ENCODE measurements at regions not wholly inside any gene's neighbourhood (a gene's known extent, or its start where the extent isn't known, plus 50 kb on each side); places are given as distances from the start of the nearest gene placed in this dataset.

DNA sequence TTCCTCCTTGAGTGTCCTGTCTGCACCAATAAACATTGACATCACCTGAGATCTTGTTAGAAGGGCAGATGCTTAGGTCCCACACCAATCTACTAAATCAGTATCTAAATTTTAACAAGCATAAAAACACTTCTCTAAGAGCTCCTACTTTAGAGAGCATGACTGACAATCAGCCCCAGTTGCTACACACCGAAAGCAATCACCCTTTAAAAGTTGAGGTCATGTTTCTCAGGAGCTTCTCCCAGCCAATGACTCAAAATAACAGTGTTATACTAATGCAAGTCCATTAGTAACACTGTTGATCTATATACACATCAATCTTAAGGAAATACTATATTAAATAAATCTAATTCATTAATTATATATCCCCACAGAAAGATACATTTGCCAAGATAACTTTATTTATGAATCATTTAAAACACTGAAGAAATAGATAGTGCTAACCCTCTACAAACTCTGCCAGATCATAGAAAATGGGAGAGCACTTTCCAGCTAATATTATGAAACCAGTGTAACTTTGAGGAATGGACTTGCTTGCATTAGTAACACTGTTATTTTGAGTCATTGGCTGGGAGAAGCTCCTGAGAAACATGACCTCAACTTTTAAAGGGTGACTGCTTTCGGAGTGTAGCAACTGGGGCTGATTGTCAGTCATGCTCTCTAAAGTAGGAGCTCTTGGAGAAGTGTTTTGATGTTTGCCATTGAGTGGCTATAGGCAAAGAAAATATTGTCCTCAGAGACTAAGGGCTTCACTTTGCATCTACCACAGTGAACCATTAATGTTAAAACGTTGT, 109.8 kb upstream of the HDX start:
- Histone ChIP-seq H3K4me1 (ENCODE audit: insufficient read depth, low read length) (no peaks in the 10 kb centered on the region), H3K9me3 (ENCODE audit: control insufficient read depth in 1 of 2, low read length in 2 of 2) (no peaks in the 10 kb centered on the region), H3K36me3 (ENCODE audit: insufficient read depth, low read length) (no peaks in the 10 kb centered on the region), H3K27ac (ENCODE audit: low read depth, low read length) (no peak overlapping the region), H3K4me3 (ENCODE audit: low read length in 2 of 2) (no peak overlapping the region), H3K27me3 (ENCODE audit: insufficient read depth, low read length) (no peaks in the 10 kb centered on the region)
- Mint-ChIP-seq H3K27ac (no peak overlapping the region), H3K27me3 (no peaks in the 10 kb centered on the region), H3K36me3 (no peaks in the 10 kb centered on the region), H3K9me3 (peaks cover 0 to 3% (median 0%) of the 10 kb centered on the region in 8 donors), H3K4me3 (no peak overlapping the region), H3K4me1 (no peaks in the 10 kb centered on the region)
- ChIA-PET CTCF (ENCODE audit: partially characterized antibody) (no interaction called here), POLR2A (ENCODE audit: partially characterized antibody) (no interaction called here)
- no peak for DNase-seq
- intact Hi-C loops (cut with micrococcal nuclease) = no loop called here

DNA sequence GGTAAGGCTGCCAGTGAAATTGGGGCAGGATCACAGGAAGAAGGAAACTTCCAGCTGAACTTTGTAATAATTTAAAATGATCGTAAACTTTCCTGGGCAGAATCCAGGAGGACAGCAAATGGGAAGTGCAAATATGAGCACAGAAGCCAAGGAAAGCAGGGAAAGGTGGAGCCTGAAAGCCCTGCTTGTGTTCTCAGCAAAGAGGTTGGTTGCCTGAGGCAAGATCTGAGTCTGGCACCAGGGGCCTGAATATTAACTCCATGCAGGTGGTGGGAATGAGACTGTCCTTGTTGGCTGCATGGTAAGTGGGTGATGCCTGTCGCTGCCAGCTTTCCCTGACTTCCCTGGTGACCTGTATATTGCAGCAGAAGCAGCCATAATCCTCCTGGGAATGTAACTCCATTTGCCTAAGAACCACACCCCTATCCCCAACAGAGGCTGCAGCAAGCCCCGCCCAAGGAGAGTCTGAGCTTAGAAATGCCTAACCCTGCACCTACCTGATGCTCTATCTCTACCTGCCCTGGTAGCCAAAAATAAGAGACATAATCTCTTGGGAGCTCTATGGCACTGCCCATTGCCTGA, 132.0 kb upstream of the HDX start:
- Histone ChIP-seq H3K4me1 (ENCODE audit: insufficient read depth, low read length) (no peaks in the 10 kb centered on the region), H3K27ac (ENCODE audit: low read depth, low read length) (no peak overlapping the region), H3K4me3 (ENCODE audit: low read length in 2 of 2) (no peak overlapping the region), H3K9me3 (ENCODE audit: control insufficient read depth in 1 of 2, low read length in 2 of 2) (no peaks in the 10 kb centered on the region), H3K27me3 (ENCODE audit: insufficient read depth, low read length) (no peaks in the 10 kb centered on the region), H3K36me3 (ENCODE audit: insufficient read depth, low read length) (no peaks in the 10 kb centered on the region)
- Mint-ChIP-seq H3K9me3 (peaks cover 0 to 8% (median 0%) of the 10 kb centered on the region in 8 donors), H3K27ac (no peak overlapping the region), H3K4me1 (no peaks in the 10 kb centered on the region), H3K4me3 (no peak overlapping the region), H3K36me3 (no peaks in the 10 kb centered on the region), H3K27me3 (no peaks in the 10 kb centered on the region)
- DNase-seq = no peak
- ChIA-PET POLR2A (ENCODE audit: partially characterized antibody) (no interaction called here), CTCF (ENCODE audit: partially characterized antibody) (no interaction called here)
- intact Hi-C loops (cut with micrococcal nuclease) = no loop called here

DNA sequence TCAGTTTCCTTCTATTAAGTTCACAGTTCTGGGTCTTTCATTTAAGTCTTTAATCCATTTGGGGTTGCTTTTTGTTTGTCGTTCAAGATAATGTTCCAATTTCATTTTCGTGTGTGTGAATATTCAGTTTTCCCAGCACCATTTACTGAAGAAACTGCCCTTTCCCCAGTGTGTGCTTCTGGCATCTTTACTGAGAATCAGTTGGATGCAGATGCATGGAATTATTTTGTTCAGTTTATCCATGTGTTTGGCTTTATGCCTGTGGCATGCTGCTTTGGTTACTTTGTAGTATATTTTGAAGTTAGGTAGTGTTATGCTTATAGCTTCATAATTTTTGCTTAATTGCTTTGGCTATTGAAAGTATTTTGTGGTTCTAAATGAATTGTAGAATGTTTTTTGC, 163.8 kb upstream of the HDX start:
- ChIA-PET POLR2A (ENCODE audit: partially characterized antibody) (no interaction called here), CTCF (ENCODE audit: partially characterized antibody) (no interaction called here)
- Histone ChIP-seq H3K9me3 (ENCODE audit: control insufficient read depth in 1 of 2, low read length in 2 of 2) (no peaks in the 10 kb centered on the region), H3K27ac (ENCODE audit: low read depth, low read length) (no peak overlapping the region), H3K4me3 (ENCODE audit: low read length in 2 of 2) (no peak overlapping the region), H3K36me3 (ENCODE audit: insufficient read depth, low read length) (no peaks in the 10 kb centered on the region), H3K27me3 (ENCODE audit: insufficient read depth, low read length) (no peaks in the 10 kb centered on the region), H3K4me1 (ENCODE audit: insufficient read depth, low read length) (no peaks in the 10 kb centered on the region)
- no peak overlapping the region for H3K4me3 Mint-ChIP-seq
- no peaks in the 10 kb centered on the region for H3K9me3 Mint-ChIP-seq
- H3K27ac Mint-ChIP-seq = no peak overlapping the region
- DNase-seq = no peak
- intact Hi-C loops (cut with micrococcal nuclease) = no loop called here
- no peaks in the 10 kb centered on the region for H3K36me3 Mint-ChIP-seq
- no peaks in the 10 kb centered on the region for H3K27me3 Mint-ChIP-seq
- H3K4me1 Mint-ChIP-seq = no peaks in the 10 kb centered on the region

GRCh38 chrX:84690228-84690627, 188.0 kb upstream of the HDX start:
- no peaks in the 10 kb centered on the region for H3K36me3 Mint-ChIP-seq
- H3K36me3 ChIP-seq (ENCODE audit: insufficient read depth, low read length) = no peaks in the 10 kb centered on the region
- ChIA-PET POLR2A (ENCODE audit: partially characterized antibody) (no interaction called here), CTCF (ENCODE audit: partially characterized antibody) (no interaction called here)
- DNase-seq = no peak
- H3K4me1 ChIP-seq (ENCODE audit: insufficient read depth, low read length) = no peaks in the 10 kb centered on the region
- no peak overlapping the region for H3K4me3 ChIP-seq (ENCODE audit: low read length in 2 of 2)
- H3K9me3 ChIP-seq (ENCODE audit: control insufficient read depth in 1 of 2, low read length in 2 of 2) = no peaks in the 10 kb centered on the region
- H3K4me3 Mint-ChIP-seq = no peak overlapping the region
- H3K27ac ChIP-seq (ENCODE audit: low read depth, low read length) = no peak overlapping the region
- intact Hi-C loops (cut with micrococcal nuclease) = no loop called here
- no peaks in the 10 kb centered on the region for H3K4me1 Mint-ChIP-seq
- no peaks in the 10 kb centered on the region for H3K27me3 Mint-ChIP-seq
- peaks cover 0 to 3% (median 0%) of the 10 kb centered on the region in 8 donors for H3K9me3 Mint-ChIP-seq
- H3K27me3 ChIP-seq (ENCODE audit: insufficient read depth, low read length) = no peaks in the 10 kb centered on the region
- no peak overlapping the region for H3K27ac Mint-ChIP-seq

- intact Hi-C loops (cut with micrococcal nuclease) = no loop called here
- H3K4me3 ChIP-seq (ENCODE audit: low read length in 2 of 2) = no peak overlapping the region
- Mint-ChIP-seq H3K27me3 (no peaks in the 10 kb centered on the region), H3K4me3 (no peak overlapping the region), H3K4me1 (peaks cover 0 to 2% (median under 1%) of the 10 kb centered on the region in 4 donors), H3K9me3 (no peaks in the 10 kb centered on the region), H3K27ac (no peak overlapping the region), H3K36me3 (no peaks in the 10 kb centered on the region)
- ChIA-PET POLR2A (ENCODE audit: partially characterized antibody) (no interaction called here), CTCF (ENCODE audit: partially characterized antibody) (no interaction called here)
- H3K4me1 ChIP-seq (ENCODE audit: insufficient read depth, low read length) = no peaks in the 10 kb centered on the region
- DNase-seq = no peak
- no peaks in the 10 kb centered on the region for H3K27me3 ChIP-seq (ENCODE audit: insufficient read depth, low read length)
- H3K36me3 ChIP-seq (ENCODE audit: insufficient read depth, low read length) = no peaks in the 10 kb centered on the region
- no peaks in the 10 kb centered on the region for H3K9me3 ChIP-seq (ENCODE audit: control insufficient read depth in 1 of 2, low read length in 2 of 2)
- no peak overlapping the region for H3K27ac ChIP-seq (ENCODE audit: low read depth, low read length)
Observed at GRCh38 chrX:84709987-84710386, 207.7 kb upstream of the HDX start.

DNA sequence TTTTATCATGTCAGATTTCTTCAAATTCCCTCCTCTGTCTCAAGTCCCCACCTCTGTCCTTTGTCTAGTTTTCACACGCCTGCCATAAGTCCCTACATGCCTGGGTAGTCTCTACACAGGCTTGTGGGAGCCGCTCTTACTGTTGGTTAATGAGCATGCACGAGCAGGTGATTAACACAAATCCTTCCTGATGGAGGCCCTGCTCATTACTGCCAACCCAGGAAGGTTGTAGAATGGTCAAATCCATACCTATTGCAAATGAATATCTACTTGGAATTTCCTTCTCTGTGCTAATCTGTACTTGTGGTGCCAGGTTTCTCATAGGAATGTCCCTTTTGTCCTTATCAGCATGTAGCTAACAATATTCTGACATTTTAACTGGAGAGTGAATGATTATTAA, 208.4 kb upstream of the HDX start:
- peaks cover 0 to 8% (median 2%) of the 10 kb centered on the region in 4 donors for H3K4me1 Mint-ChIP-seq
- Histone ChIP-seq H3K4me1 (ENCODE audit: insufficient read depth, low read length) (no peaks in the 10 kb centered on the region), H3K27me3 (ENCODE audit: insufficient read depth, low read length) (no peaks in the 10 kb centered on the region), H3K4me3 (ENCODE audit: low read length in 2 of 2) (no peak overlapping the region), H3K36me3 (ENCODE audit: insufficient read depth, low read length) (no peaks in the 10 kb centered on the region), H3K27ac (ENCODE audit: low read depth, low read length) (no peak overlapping the region), H3K9me3 (ENCODE audit: control insufficient read depth in 1 of 2, low read length in 2 of 2) (no peaks in the 10 kb centered on the region)
- H3K9me3 Mint-ChIP-seq = no peaks in the 10 kb centered on the region
- POLR2A ChIA-PET (ENCODE audit: partially characterized antibody) = no interaction called here
- H3K27me3 Mint-ChIP-seq = no peaks in the 10 kb centered on the region
- DNase-seq = no peak
- no peaks in the 10 kb centered on the region for H3K36me3 Mint-ChIP-seq
- intact Hi-C loops (cut with micrococcal nuclease) = no loop called here
- no peak overlapping the region for H3K4me3 Mint-ChIP-seq
- CTCF ChIA-PET (ENCODE audit: partially characterized antibody) = no interaction called here
- H3K27ac Mint-ChIP-seq = no peak overlapping the region

DNA sequence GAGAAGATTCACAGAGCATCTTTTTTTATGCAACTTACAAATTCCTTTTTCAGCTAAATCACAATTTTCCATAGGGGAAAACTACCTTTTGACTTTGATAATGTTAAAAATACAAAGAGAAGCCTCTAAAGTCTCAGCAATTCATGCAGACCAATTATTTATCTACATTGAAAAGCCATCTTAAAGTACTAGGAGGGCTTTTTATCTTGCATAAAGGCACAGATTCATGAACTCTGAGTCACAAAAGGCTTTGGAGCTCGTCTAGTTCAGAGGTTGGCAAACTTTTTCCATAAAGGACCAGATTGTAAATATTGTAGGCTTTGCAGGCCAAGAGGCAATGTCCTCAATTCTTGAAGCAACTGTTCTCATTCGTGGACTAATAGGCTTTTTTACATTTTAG, 210.4 kb upstream of the HDX start:
- Histone ChIP-seq H3K4me3 (ENCODE audit: low read length in 2 of 2) (no peak overlapping the region), H3K9me3 (ENCODE audit: control insufficient read depth in 1 of 2, low read length in 2 of 2) (no peaks in the 10 kb centered on the region), H3K27ac (ENCODE audit: low read depth, low read length) (no peak overlapping the region), H3K4me1 (ENCODE audit: insufficient read depth, low read length) (no peaks in the 10 kb centered on the region), H3K27me3 (ENCODE audit: insufficient read depth, low read length) (no peaks in the 10 kb centered on the region), H3K36me3 (ENCODE audit: insufficient read depth, low read length) (no peaks in the 10 kb centered on the region)
- Mint-ChIP-seq H3K4me3 (no peak overlapping the region), H3K27ac (no peak overlapping the region), H3K9me3 (no peaks in the 10 kb centered on the region), H3K36me3 (no peaks in the 10 kb centered on the region), H3K4me1 (peaks cover 0 to 12% (median 4%) of the 10 kb centered on the region in 4 donors), H3K27me3 (no peaks in the 10 kb centered on the region)
- DNase-seq = no peak
- POLR2A ChIA-PET (ENCODE audit: partially characterized antibody) = no interaction called here
- intact Hi-C loops (cut with micrococcal nuclease) = no loop called here
- CTCF ChIA-PET (ENCODE audit: partially characterized antibody) = no interaction called here
